H1 (cell line): ENCODE measurements at regions not wholly inside any gene's neighbourhood (a gene's known extent, or its start where the extent isn't known, plus 50 kb on each side); places are given as distances from the start of the nearest gene placed in this dataset.

ENCODE experiments used
- CHD1 ChIP-seq: IDR thresholded peaks from 2 replicates; pipeline ENCODE4 v1.6.1; 2012; ENCODE audit warnings: low read depth, low read length, improper control_type of control experiment
- CHD7 ChIP-seq: fragments of 300-600 bp; sonication (generic); IDR thresholded peaks from 2 replicates; pipeline ENCODE4 v1.7.1; 2012; ENCODE audit warnings: low read length, moderate library complexity, mild to moderate bottlenecking, inconsistent platforms; ENCODE audit not compliant: insufficient replicate concordance
- USF2 ChIP-seq: IDR thresholded peaks from 2 replicates; pipeline ENCODE4 v1.6.1; 2011; ENCODE audit warnings: low read length, improper control_type of control experiment

- TF ChIP-seq CHD7 (no peak), USF2 (no peak), CHD1 (no peak)
Measured at GRCh38 chr5:112630246-112631009, 107.3 kb upstream of the APC start (continued).
